B cell (primary cell): ENCODE measurements at regions not wholly inside any gene's neighbourhood (a gene's known extent, or its start where the extent isn't known, plus 50 kb on each side); places are given as distances from the start of the nearest gene placed in this dataset.

Source experiments
- ATAC-seq: fragments of 200-7000 bp; cut with Tn5 transposase; one replicate; pipeline ENCODE4 v1.10.0; 2021; ENCODE audit warnings: low read depth, mild to moderate bottlenecking, moderate number of reproducible peaks, moderate library complexity
- CTCF ChIA-PET: fragments of 350-600 bp; sonication (Branson Sonifier 250); formaldehyde crosslinking; loops from one replicate; lab custom pipeline; 2021; ENCODE audit warnings: antibody characterized with exemption, inconsistent platforms; lab: Charles Lee
- POLR2A ChIA-PET: fragments of 350-600 bp; sonication (Branson Sonifier 250); formaldehyde crosslinking; loops from one replicate; lab custom pipeline; 2021; ENCODE audit warnings: antibody characterized with exemption; lab: Charles Lee
- DNase-seq: peaks from one replicate; pipeline ENCODE4 v3.0.0; 2013
- H2AFZ ChIP-seq: 2 replicates; pipeline ENCODE4 v1.6.1; 2012; ENCODE audit warnings: mild to moderate bottlenecking, low read depth, low read length; ENCODE audit not compliant: insufficient read depth, poor library complexity, severe bottlenecking
- H3K27ac ChIP-seq, 2 donors: 1 replicate in 1 of 2; 2 replicates in 1 of 2; pipeline ENCODE4 v1.5.1; 2012 to 2013; ENCODE audit warnings: low read length in 2 of 2, mild to moderate bottlenecking in 2 of 2, moderate library complexity in 1 of 2
- H3K27me3 ChIP-seq, 4 experiments: fragments of 200-600 bp in 1 of 4; sonication (generic) in 1 of 4; replicated peaks in 1 of 4; 1 replicate in 2 of 4; 2 replicates in 2 of 4; pipeline versions ENCODE4 v1.6.1 to v1.7.0; 2013 to 2016; ENCODE audit warnings: low read length in 3 of 4, mild to moderate bottlenecking in 2 of 4, mixed read lengths in 1 of 4, moderate library complexity in 1 of 4; ENCODE audit not compliant: insufficient read depth in 4 of 4, control insufficient read depth in 3 of 4; ENCODE audit errors: control extremely low read depth in 1 of 4
- H3K36me3 ChIP-seq, 2 experiments: replicated peaks in 1 of 2; 1 replicate in 1 of 2; 2 replicates in 1 of 2; pipeline versions ENCODE4 v1.6.1 to v1.7.1; 2013; ENCODE audit warnings: low read length in 1 of 2; ENCODE audit not compliant: insufficient read depth in 2 of 2, control insufficient read depth in 1 of 2; ENCODE audit errors: control extremely low read depth in 1 of 2, extremely low read depth in 1 of 2
- H3K4me1 ChIP-seq, 2 donors: fragments of 200-600 bp in 1 of 2; sonication (generic) in 1 of 2; 1 replicate in 1 of 2; 2 replicates in 1 of 2; pipeline versions ENCODE4 v1.5.1 to v1.6.1; 2013 to 2017; ENCODE audit warnings: low read length in 2 of 2; ENCODE audit not compliant: control insufficient read depth in 2 of 2, insufficient read depth in 2 of 2
- H3K4me2 ChIP-seq: replicated peaks from 2 replicates; pipeline ENCODE3; 2012; ENCODE audit warnings: mild to moderate bottlenecking, low read depth, low read length; ENCODE audit not compliant: poor library complexity, severe bottlenecking
- H3K4me3 ChIP-seq, 5 experiments: fragments of 200-600 bp in 1 of 5; sonication (generic) in 1 of 5; 1 replicate in 3 of 5; 2 replicates in 2 of 5; pipeline versions ENCODE4 v1.5.1 to v1.7.0; 2011 to 2016; ENCODE audit warnings: low read length in 4 of 5, mild to moderate bottlenecking in 4 of 5, low read depth in 2 of 5, control low read depth in 1 of 5, moderate library complexity in 1 of 5; ENCODE audit not compliant: insufficient read depth in 1 of 5; ENCODE audit errors: control extremely low read depth in 1 of 5, extremely low read depth in 1 of 5
- H3K79me2 ChIP-seq: fragments of 200-600 bp; sonication (generic); one replicate; pipeline ENCODE4 v1.6.0; 2016; ENCODE audit warnings: low read length; ENCODE audit not compliant: control insufficient read depth, insufficient read depth
- H3K9ac ChIP-seq: fragments of 200-600 bp; sonication (generic); 2 replicates; pipeline ENCODE4 v1.6.1; 2017; ENCODE audit warnings: mild to moderate bottlenecking, low read length, moderate library complexity
- H3K9me3 ChIP-seq, 3 donors: one replicate each; pipeline versions ENCODE4 v1.6.1 to v1.7.1; 2013; ENCODE audit warnings: low read length in 2 of 3; ENCODE audit not compliant: control insufficient read depth in 2 of 3, insufficient read depth in 1 of 3; ENCODE audit errors: control extremely low read depth in 1 of 3
- H4K20me1 ChIP-seq: 2 replicates; pipeline ENCODE4 v1.6.0; 2012; ENCODE audit warnings: mild to moderate bottlenecking, low read length; ENCODE audit not compliant: insufficient read depth, control insufficient read depth, poor library complexity, severe bottlenecking
- H3K27ac Mint-ChIP-seq: one replicate; pipeline ENCODE4 v1.8.0; 2021; ENCODE audit warnings: mixed read lengths
- H3K27me3 Mint-ChIP-seq: one replicate; pipeline ENCODE4 v1.8.0; 2021; ENCODE audit warnings: mixed read lengths
- H3K4me1 Mint-ChIP-seq: one replicate; pipeline ENCODE4 v1.8.0; 2021; ENCODE audit warnings: mixed read lengths
- H3K4me3 Mint-ChIP-seq: one replicate; pipeline ENCODE4 v1.8.0; 2021; ENCODE audit warnings: mixed read lengths
- H3K9me3 Mint-ChIP-seq: one replicate; pipeline ENCODE4 v1.8.0; 2022; ENCODE audit warnings: mixed read lengths; ENCODE audit not compliant: insufficient read depth
- EZH2 ChIP-seq: IDR thresholded peaks from 2 replicates; pipeline ENCODE4 v1.6.1; 2012; ENCODE audit warnings: borderline replicate concordance, low read depth, mild to moderate bottlenecking, moderate library complexity, low read length; ENCODE audit not compliant: insufficient read depth, poor library complexity, severe bottlenecking
- WGBS: methylation state at CpG from one replicate; pipeline ENCODE4 v1.1.5; 2013; ENCODE audit warnings: missing lambda C conversion rate; ENCODE audit not compliant: insufficient coverage; 5-methylcytosine and 5-hydroxymethylcytosine counted together
- intact Hi-C: fragments of 100-400 bp; cut with micrococcal nuclease; formaldehyde crosslinking; loops from one replicate; pipeline ENCODE4 v1.10.0; 2022
- TF ChIP-seq, protein P1 (sequence below): fragments of 200-600 bp; IDR thresholded peaks from one replicate; pipeline ENCODE4 v1.8.0; 2022; ENCODE audit warnings: antibody characterized with exemption, mild to moderate bottlenecking

DNA sequence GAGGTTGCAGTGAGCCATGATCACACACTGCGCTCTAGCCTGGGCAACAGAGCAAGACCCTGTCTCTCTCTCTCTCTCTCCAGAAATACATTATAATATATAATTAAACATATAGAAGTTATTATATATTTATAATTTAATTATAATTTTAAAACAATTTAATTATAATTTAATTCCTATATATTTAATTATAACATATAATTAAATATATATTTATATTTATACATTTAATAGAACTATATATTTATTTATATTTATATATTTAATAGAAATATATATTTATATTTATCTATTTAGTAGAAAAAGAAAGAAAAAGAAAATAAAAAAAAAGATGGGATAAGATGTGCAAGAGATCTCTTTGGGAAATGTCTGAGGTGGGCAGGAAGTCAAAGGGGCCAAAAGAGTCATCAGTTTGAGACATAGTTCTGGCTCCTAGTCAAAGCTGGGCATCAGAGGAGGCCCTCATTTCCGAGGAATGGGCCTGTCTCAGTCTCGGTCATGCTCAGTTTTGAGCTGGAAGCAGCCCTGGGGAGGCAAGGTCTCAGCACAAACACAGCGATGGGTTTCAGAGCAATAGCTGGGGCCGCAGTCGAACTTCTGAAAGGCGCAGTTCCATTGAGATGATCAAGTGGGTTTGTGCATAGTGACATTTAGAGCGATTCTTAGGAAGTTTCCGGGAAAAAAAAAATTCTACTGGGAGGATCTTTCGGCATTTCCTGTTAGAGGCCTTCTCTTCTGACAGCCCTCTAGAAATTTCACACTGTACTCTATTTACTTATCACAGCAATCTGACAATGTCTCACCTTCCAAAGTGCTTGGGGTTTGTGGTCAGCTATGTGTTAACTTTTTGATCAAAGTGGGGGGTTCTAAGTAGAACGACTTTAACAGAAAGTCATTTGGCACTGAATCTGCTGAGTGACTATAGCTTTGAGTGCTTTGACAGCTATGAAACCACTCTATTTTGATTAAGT, 58.7 kb upstream of the GZMB start:
- H3K9me3 Mint-ChIP-seq, result no peaks in the 10 kb centered on the region

More for the DNA sequence above, 58.7 kb upstream of the GZMB start:
- ChIA-PET POLR2A (no interaction called here), CTCF (interaction anchor here (0.7 to 6.4 kb wide), 4 partner anchors 13 to 17 kb away, joined by 3 to 59 read pairs (median 4); no protein-coding TSS in a partner anchor)
- DNase-seq, result no peak
- ATAC-seq, result no peak
- Mint-ChIP-seq H3K27ac (peak overlapping the region; percentile 67), H3K27me3 (peaks cover 4% of the 10 kb centered on the region), H3K4me3 (no peak overlapping the region), H3K4me1 (peaks cover 5% of the 10 kb centered on the region)
- Histone ChIP-seq H3K36me3 (no peaks in the 10 kb centered on the region), H3K27me3 (no peaks in the 10 kb centered on the region), H3K9ac (no peak overlapping the region), H3K4me2 (no peak overlapping the region), H4K20me1 (no peaks in the 10 kb centered on the region), H3K79me2 (no peaks in the 10 kb centered on the region), H3K9me3 (no peaks in the 10 kb centered on the region), H2AFZ (no peak overlapping the region), H3K4me1 (peaks cover 28 to 29% of the 10 kb centered on the region in 2 donors), H3K4me3 (no peak overlapping the region), H3K27ac (no peak overlapping the region)
- intact Hi-C loops, result no loop called here
- 71% methylated on average over 7 of the region's 11 CpGs for WGBS
- TF ChIP-seq EZH2, result no peak
- TF ChIP-seq, protein P1, sequence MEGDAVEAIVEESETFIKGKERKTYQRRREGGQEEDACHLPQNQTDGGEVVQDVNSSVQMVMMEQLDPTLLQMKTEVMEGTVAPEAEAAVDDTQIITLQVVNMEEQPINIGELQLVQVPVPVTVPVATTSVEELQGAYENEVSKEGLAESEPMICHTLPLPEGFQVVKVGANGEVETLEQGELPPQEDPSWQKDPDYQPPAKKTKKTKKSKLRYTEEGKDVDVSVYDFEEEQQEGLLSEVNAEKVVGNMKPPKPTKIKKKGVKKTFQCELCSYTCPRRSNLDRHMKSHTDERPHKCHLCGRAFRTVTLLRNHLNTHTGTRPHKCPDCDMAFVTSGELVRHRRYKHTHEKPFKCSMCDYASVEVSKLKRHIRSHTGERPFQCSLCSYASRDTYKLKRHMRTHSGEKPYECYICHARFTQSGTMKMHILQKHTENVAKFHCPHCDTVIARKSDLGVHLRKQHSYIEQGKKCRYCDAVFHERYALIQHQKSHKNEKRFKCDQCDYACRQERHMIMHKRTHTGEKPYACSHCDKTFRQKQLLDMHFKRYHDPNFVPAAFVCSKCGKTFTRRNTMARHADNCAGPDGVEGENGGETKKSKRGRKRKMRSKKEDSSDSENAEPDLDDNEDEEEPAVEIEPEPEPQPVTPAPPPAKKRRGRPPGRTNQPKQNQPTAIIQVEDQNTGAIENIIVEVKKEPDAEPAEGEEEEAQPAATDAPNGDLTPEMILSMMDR, result no peak
